SK-N-SH (cell line): ENCODE measurements at regions not wholly inside any gene's neighbourhood (a gene's known extent, or its start where the extent isn't known, plus 50 kb on each side); places are given as distances from the start of the nearest gene placed in this dataset.

Source experiments
- EP300 ChIP-seq, 2 experiments: IDR thresholded peaks; 2 replicates each; pipeline versions ENCODE4 v1.4.0 to v1.6.1; 2012; ENCODE audit warnings: borderline replicate concordance in 1 of 2, low read depth in 1 of 2, low read length in 1 of 2
- TF ChIP-seq, protein P1 (sequence below): fragments of 200-600 bp; sonication (generic); IDR thresholded peaks from 2 replicates; pipeline ENCODE4 v1.6.1; 2017; ENCODE audit warnings: antibody characterized with exemption, mild to moderate bottlenecking, moderate library complexity

DNA sequence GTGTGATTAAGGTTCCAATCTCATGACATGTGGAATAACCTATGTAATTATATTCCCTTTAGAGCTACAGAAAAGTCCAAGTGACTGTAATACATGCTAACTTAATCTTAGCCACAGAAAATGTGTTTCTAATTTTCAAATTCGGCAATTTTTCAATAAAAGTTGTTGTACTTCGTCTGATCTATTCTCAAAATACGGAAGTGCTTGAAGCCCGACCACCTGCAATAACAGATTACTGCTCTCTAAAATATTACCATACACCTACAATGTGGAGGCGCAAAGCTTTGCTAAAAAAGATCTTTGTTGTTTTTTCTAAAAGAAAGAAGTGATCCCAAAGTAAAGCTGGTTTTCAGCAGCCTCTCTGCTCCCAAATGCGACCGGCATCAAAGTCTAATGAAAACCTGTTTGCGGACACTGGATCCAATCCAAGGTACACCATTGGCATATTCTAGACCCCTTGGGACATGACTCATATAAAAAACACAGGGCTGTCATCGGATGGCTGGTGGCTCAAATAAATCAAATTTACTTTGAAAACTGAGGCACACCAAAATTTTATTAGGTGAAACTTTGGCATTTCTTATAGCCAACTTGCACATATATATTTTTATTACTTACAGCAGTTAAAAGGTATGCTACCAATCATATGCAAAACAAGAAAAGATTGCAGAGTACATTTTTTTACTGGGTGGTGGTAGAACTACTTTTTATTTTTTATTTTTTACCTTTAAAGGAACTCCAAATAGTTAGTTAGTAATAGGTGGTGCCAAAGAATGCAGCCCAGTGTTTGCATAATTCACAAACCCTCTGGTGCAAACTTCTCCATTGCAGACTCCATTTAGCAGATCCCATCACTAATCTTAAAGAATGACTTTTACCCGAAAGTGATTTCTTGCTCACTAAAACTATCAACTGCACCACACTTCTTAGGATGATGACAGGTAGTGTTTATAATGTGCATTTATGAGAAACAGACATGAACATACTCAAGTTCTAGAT lies 118.7 kb upstream of the TBX18 start:
- TF ChIP-seq, protein P1, sequence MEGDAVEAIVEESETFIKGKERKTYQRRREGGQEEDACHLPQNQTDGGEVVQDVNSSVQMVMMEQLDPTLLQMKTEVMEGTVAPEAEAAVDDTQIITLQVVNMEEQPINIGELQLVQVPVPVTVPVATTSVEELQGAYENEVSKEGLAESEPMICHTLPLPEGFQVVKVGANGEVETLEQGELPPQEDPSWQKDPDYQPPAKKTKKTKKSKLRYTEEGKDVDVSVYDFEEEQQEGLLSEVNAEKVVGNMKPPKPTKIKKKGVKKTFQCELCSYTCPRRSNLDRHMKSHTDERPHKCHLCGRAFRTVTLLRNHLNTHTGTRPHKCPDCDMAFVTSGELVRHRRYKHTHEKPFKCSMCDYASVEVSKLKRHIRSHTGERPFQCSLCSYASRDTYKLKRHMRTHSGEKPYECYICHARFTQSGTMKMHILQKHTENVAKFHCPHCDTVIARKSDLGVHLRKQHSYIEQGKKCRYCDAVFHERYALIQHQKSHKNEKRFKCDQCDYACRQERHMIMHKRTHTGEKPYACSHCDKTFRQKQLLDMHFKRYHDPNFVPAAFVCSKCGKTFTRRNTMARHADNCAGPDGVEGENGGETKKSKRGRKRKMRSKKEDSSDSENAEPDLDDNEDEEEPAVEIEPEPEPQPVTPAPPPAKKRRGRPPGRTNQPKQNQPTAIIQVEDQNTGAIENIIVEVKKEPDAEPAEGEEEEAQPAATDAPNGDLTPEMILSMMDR = no peak
- no peak for TF ChIP-seq EP300 (IDR thresholded peaks at IDR 0.05; ENCODE audit: borderline replicate concordance in 1 of 2, low read depth in 1 of 2, low read length in 1 of 2)
